ENCODE measurements at regions not wholly inside any gene's neighbourhood (a gene's known extent, or its start where the extent isn't known, plus 50 kb on each side); places are given as distances from the start of the nearest gene placed in this dataset.

DNA sequence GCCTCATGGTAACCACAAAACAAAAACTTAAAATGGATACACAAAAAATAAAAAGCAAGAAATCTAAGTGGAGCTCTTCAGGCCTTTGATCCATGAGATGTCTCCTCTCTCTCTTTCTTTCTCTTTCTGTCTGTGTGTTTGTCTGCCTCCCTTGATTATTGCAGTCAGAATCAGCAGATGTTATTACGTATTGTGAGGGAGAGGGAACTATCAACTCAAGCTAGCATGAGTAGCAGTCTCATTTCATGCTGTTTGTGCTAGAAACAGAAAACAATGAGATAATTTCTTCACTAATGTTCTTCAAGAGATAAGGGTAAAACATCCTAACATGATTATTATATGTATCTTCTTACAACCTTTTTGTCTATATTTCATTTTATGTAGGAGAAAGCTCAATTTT is 103.7 kb upstream of the PDC start:
- TF ChIP-seq CTCF (IDR thresholded peaks at IDR 0.05; ENCODE audit: insufficient read depth, low read depth, low read length), result no peak

GRCh38 chr1:186559601-186560116 is 98.7 kb upstream of the PDC start:
- no peak for DNase-seq (ENCODE audit: low read depth)
- H3K4me3 ChIP-seq (ENCODE audit: low read depth, low read length), result no peak overlapping the region
- TF ChIP-seq CTCF (IDR thresholded peaks at IDR 0.05; ENCODE audit: insufficient read depth, low read depth, low read length), result no peak

More for the DNA sequence above, 103.7 kb upstream of the PDC start:
- no peak for DNase-seq (ENCODE audit: low read depth)
- no peak overlapping the region for H3K4me3 ChIP-seq (ENCODE audit: low read depth, low read length)

DNA sequence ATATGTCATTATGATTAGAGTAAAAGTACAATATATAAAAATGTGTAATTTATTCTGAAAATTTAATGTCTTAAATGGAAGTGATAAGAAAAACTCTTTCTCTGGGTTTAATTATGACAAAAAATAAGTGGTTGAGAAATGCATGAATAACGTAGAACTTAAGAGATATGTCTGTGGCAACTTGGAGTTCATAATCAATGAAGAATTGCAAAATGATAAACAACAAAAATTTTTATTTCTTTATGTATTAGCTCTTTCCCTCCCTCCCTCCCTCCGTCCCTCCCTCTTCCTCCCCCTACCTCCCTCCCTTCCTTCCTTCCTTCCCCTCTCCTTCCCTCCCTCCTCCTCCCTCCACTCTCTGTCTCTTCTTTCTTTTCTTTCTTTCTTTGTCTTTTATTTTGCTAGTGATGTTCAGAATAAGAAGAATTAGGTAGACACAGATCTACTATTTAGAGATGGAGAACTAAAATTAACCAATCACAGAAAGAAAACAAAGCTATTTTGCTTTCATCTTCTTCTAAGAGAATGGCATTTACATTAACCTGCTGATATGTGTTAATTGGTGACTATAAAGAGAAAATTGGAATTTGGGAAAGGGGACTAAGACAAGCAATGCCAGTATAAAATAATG is 96.3 kb upstream of the PDC start:
- no peak overlapping the region for H3K4me3 ChIP-seq (ENCODE audit: low read depth, low read length)
- no peak for DNase-seq (ENCODE audit: low read depth)
- no peak for TF ChIP-seq CTCF (IDR thresholded peaks at IDR 0.05; ENCODE audit: insufficient read depth, low read depth, low read length)

GRCh38 chr1:186550832-186551231 is 89.9 kb upstream of the PDC start:
- no peak for TF ChIP-seq CTCF (IDR thresholded peaks at IDR 0.05; ENCODE audit: insufficient read depth, low read depth, low read length)
- DNase-seq (ENCODE audit: low read depth), result no peak

GRCh38 chr1:186541003-186541402 is 80.1 kb upstream of the PDC start:
- TF ChIP-seq CTCF (IDR thresholded peaks at IDR 0.05; ENCODE audit: insufficient read depth, low read depth, low read length), result no peak
- no peak for DNase-seq (ENCODE audit: low read depth)
- H3K4me3 ChIP-seq (ENCODE audit: low read depth, low read length), result no peak overlapping the region

More at GRCh38 chr1:186550832-186551231, 89.9 kb upstream of the PDC start:
- H3K4me3 ChIP-seq (ENCODE audit: low read depth, low read length), result no peak overlapping the region

GRCh38 chr1:186540521-186540920 is 79.6 kb upstream of the PDC start:
- no peak overlapping the region for H3K4me3 ChIP-seq (ENCODE audit: low read depth, low read length)
- DNase-seq (ENCODE audit: low read depth), result no peak
- TF ChIP-seq CTCF (IDR thresholded peaks at IDR 0.05; ENCODE audit: insufficient read depth, low read depth, low read length), result no peak
